ENCODE measurements at regions not wholly inside any gene's neighbourhood (a gene's known extent, or its start where the extent isn't known, plus 50 kb on each side); places are given as distances from the start of the nearest gene placed in this dataset.

DNA sequence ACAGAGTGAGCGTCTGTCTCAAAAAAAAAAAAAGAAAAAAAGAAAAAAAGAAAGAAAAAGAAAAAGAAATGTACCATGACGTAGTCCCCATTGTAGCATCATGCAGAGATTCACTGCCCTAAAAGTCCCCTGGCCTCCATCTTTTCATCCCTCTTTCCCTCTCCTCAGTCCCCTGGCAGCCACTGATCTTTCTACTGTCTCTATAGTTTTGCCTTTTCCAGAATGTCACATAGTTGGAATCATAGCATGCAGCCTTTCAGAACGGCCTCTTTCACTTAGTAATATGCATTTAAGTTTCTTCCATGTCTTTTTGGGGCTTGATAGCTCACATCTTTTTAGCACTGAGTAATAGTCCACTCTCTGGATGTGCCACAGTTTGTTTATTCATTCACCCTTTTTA is 60.5 kb upstream of the NCOR2 start:
- intact Hi-C loops (cut with micrococcal nuclease; ENCODE audit: unreplicated experiment) = no loop called here
- ATAC-seq (no peak), FAIRE-seq (no peak), DNase-seq (ENCODE audit: low read depth, low spot score) (no peak)
- H3K9me3 ChIP-seq (replicated peaks; ENCODE audit: control insufficient read depth, insufficient read depth, low read length) = no peaks in the 10 kb centered on the region; the same call in 2 of the 3 replicates
- no peaks in the 10 kb centered on the region; the same call in 1 of the 2 replicates for H3K4me1 ChIP-seq (ENCODE audit: control insufficient read depth, insufficient read depth, low read length)
- H3K27me3 ChIP-seq (replicated peaks in 1 of 2; ENCODE audit: control insufficient read depth in 2 of 2, insufficient read depth in 2 of 2, low read length in 1 of 2) = no peaks in the 10 kb centered on the region
- RAD21 ChIA-PET (ENCODE audit: unreplicated experiment) = no interaction called here
- 46% methylated on average over 2 of the region's 3 CpGs for WGBS (ENCODE audit: insufficient coverage, insufficient replicate concordance, low lambda C conversion rate, missing lambda C conversion rate)
- SMC1A ChIA-PET (ENCODE audit: uncharacterized antibody, unreplicated experiment) = no interaction called here
- in situ Hi-C loops (cut with MboI) = no loop called here
- no TSS peak for BruUV-seq (replicated peaks)
- no peak overlapping the region for H3K4me2 ChIP-seq (ENCODE audit: control insufficient read depth, insufficient read depth)
- POLR2A ChIA-PET = no interaction called here
- H2AFZ ChIP-seq (ENCODE audit: control insufficient read depth, low read depth, low read length) = no peak overlapping the region
- H3K36me3 ChIP-seq (ENCODE audit: control insufficient read depth in 2 of 2, insufficient read depth in 2 of 2, low read length in 1 of 2) = no peaks in the 10 kb centered on the region
- CTCF ChIA-PET = no interaction called here
- H3K4me3 ChIP-seq = no peak overlapping the region
- no peaks in the 10 kb centered on the region for H3K79me2 ChIP-seq (ENCODE audit: control insufficient read depth, insufficient read depth, low read length)
- TF ChIP-seq, protein P1, sequence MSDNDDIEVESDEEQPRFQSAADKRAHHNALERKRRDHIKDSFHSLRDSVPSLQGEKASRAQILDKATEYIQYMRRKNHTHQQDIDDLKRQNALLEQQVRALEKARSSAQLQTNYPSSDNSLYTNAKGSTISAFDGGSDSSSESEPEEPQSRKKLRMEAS (IDR thresholded peaks at IDR 0.05; ENCODE audit: low read depth, low read length) = no peak
- TF ChIP-seq TCF3 (IDR thresholded peaks at IDR 0.05; ENCODE audit: borderline replicate concordance, insufficient read depth, low read depth, low read length) = no peak
- no peak for TF ChIP-seq NR2F1 (conservative IDR thresholded peaks at IDR 0.05)
- TF ChIP-seq FOXK2 (IDR thresholded peaks at IDR 0.05) = no peak
- TF ChIP-seq NBN (IDR thresholded peaks at IDR 0.05) = no peak
- no peak for TF ChIP-seq SIN3A (IDR thresholded peaks at IDR 0.05; ENCODE audit: low read depth, low read length)
- no peak for TF ChIP-seq ZNF384 (IDR thresholded peaks at IDR 0.05; ENCODE audit: borderline replicate concordance, low read depth, low read length)
- TF ChIP-seq POLR2A (IDR thresholded peaks at IDR 0.05; ENCODE audit: low read depth, low read length) = no peak
- TF ChIP-seq ASH2L (IDR thresholded peaks at IDR 0.05; ENCODE audit: borderline replicate concordance, low read depth) = no peak
- TF ChIP-seq ZNF24 (IDR thresholded peaks at IDR 0.05) = no peak
- no peaks in the 10 kb centered on the region for H4K20me1 ChIP-seq (ENCODE audit: control insufficient read depth, insufficient read depth)
- no peak overlapping the region for H3K9ac ChIP-seq (ENCODE audit: control insufficient read depth, insufficient read depth, low read length)
- H3K27ac ChIP-seq (ENCODE audit: control insufficient read depth, insufficient read depth) = no peak overlapping the region

DNA sequence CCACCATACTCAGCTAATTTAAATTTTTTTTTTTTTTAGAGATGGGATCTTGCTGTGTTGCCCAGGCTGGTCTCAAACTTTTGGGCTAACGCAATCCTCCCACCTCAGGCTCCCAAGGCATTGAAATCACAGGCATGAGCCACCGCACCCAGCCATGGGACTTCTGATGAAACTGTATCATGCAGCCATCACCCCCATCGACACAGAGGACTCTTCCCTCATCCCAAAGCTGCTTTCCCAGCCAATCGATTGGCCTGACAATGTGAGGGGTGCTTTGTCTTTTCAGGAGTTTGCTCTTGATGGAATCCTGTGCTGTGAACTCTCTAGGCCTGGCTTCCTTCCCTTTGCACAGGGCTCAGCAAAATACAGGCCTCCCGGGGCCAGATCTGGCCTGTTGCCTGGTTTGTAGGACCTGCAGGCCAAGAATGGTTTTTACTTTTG is 59.6 kb upstream of the NCOR2 start:
- Histone ChIP-seq H3K4me3 (no peak overlapping the region), H3K9me3 (replicated peaks; ENCODE audit: control insufficient read depth, insufficient read depth, low read length) (no peaks in the 10 kb centered on the region; the same call in 2 of the 3 replicates), H3K9ac (ENCODE audit: control insufficient read depth, insufficient read depth, low read length) (no peak overlapping the region), H4K20me1 (ENCODE audit: control insufficient read depth, insufficient read depth) (no peaks in the 10 kb centered on the region), H3K27ac (ENCODE audit: control insufficient read depth, insufficient read depth) (no peak overlapping the region), H3K4me1 (ENCODE audit: control insufficient read depth, insufficient read depth, low read length) (no peaks in the 10 kb centered on the region), H3K79me2 (ENCODE audit: control insufficient read depth, insufficient read depth, low read length) (no peaks in the 10 kb centered on the region), H2AFZ (ENCODE audit: control insufficient read depth, low read depth, low read length) (no peak overlapping the region), H3K4me2 (ENCODE audit: control insufficient read depth, insufficient read depth) (no peak overlapping the region), H3K27me3 (replicated peaks in 1 of 2; ENCODE audit: control insufficient read depth in 2 of 2, insufficient read depth in 2 of 2, low read length in 1 of 2) (no peaks in the 10 kb centered on the region), H3K36me3 (ENCODE audit: control insufficient read depth in 2 of 2, insufficient read depth in 2 of 2, low read length in 1 of 2) (no peaks in the 10 kb centered on the region)
- in situ Hi-C loops (cut with MboI) = no loop called here
- ChIA-PET POLR2A (no interaction called here), CTCF (no interaction called here), SMC1A (ENCODE audit: uncharacterized antibody, unreplicated experiment) (no interaction called here), RAD21 (ENCODE audit: unreplicated experiment) (no interaction called here)
- WGBS (ENCODE audit: insufficient coverage, insufficient replicate concordance, low lambda C conversion rate, missing lambda C conversion rate) = 50% methylated on average over 5 of the region's 5 CpGs
- DNase-seq (ENCODE audit: low read depth, low spot score) (no peak), ATAC-seq (no peak), FAIRE-seq (no peak)
- BruUV-seq (replicated peaks) = no TSS peak
- intact Hi-C loops (cut with micrococcal nuclease; ENCODE audit: unreplicated experiment) = no loop called here
- TF ChIP-seq RBBP5 (conservative IDR thresholded peaks at IDR 0.05) (no peak), RCOR1 (conservative IDR thresholded peaks at IDR 0.05; ENCODE audit: low read depth, low read length) (no peak), EP300 (IDR thresholded peaks at IDR 0.05; ENCODE audit: borderline replicate concordance in 1 of 2, control insufficient read depth in 1 of 2, low read depth in 2 of 2, low read length in 2 of 2) (no peak), MYC (IDR thresholded peaks at IDR 0.05; ENCODE audit: insufficient read depth, insufficient read length, insufficient replicate concordance, low read length, severe bottlenecking) (no peak), YY1 (IDR thresholded peaks at IDR 0.05; ENCODE audit: low read depth, low read length) (no peak), FOXM1 (IDR thresholded peaks at IDR 0.05; ENCODE audit: low read depth, low read length) (no peak), ZNF384 (IDR thresholded peaks at IDR 0.05; ENCODE audit: borderline replicate concordance, low read depth, low read length) (no peak), BCL11A (IDR thresholded peaks at IDR 0.05; ENCODE audit: low read depth, low read length) (no peak), NFYA (IDR thresholded peaks at IDR 0.05; ENCODE audit: borderline replicate concordance, low read depth, low read length) (no peak), SUPT20H (IDR thresholded peaks at IDR 0.05; ENCODE audit: borderline replicate concordance, control insufficient read depth, low read depth, low read length) (no peak), POU2F2 (IDR thresholded peaks at IDR 0.05; ENCODE audit: borderline replicate concordance, low read depth, low read length) (no peak), KAT2A (conservative IDR thresholded peaks at IDR 0.05; ENCODE audit: control insufficient read depth, low read depth, low read length) (no peak)
- TF ChIP-seq, protein P1 (IDR thresholded peaks at IDR 0.05; ENCODE audit: low read depth, low read length) = no peak
